ENCODE measurements at regions not wholly inside any gene's neighbourhood (a gene's known extent, or its start where the extent isn't known, plus 50 kb on each side); places are given as distances from the start of the nearest gene placed in this dataset.

DNA sequence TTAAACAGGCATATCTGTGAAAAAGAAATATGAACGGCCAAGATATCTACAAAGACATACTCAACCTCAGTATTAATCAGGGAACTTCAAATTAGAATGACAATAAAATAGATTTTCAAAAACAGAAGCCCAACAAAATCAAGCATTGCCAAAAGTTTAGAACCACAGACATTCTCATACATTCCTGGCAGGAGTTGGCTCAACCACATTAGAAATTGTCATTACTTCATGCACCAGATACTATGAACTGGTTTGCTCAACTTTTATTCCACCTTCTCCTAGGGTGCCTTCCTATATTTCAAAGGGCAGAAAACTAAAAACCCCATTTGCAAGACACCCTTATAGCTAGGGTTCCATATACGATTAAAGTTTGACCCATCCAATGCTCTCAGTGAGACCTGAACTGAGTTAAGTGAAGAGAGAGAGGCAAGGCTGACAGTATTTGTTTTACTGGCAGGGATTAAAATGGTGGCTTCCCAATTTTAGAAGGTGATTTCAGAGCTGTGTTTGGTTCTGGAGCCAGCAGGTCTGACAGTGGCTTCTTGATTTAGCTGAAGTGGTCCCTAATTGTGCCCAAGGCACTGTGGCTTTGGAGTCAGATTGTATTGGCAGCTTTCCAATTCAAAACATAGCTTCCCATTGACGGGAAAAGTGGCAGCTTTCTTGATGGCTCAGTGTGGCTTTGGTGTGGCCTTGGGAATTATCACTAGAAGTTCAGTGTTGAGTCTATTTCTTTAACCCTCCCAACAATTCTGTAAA is 77.1 kb upstream of the CDYL start:
- Histone ChIP-seq H3K36me3 (ENCODE audit: control insufficient read depth, low read depth, low read length) (no peaks in the 10 kb centered on the region), H3K9me3 (ENCODE audit: control insufficient read depth, low read depth, low read length) (no peaks in the 10 kb centered on the region), H3K4me1 (ENCODE audit: control insufficient read depth, low read depth, low read length) (no peaks in the 10 kb centered on the region), H3K4me3 (ENCODE audit: low read length) (no peak overlapping the region), H3K27me3 (ENCODE audit: control insufficient read depth, insufficient read depth, low read length) (no peaks in the 10 kb centered on the region), H3K9ac (ENCODE audit: low read length) (no peak overlapping the region), H3K27ac (ENCODE audit: low read length) (no peak overlapping the region)

DNA sequence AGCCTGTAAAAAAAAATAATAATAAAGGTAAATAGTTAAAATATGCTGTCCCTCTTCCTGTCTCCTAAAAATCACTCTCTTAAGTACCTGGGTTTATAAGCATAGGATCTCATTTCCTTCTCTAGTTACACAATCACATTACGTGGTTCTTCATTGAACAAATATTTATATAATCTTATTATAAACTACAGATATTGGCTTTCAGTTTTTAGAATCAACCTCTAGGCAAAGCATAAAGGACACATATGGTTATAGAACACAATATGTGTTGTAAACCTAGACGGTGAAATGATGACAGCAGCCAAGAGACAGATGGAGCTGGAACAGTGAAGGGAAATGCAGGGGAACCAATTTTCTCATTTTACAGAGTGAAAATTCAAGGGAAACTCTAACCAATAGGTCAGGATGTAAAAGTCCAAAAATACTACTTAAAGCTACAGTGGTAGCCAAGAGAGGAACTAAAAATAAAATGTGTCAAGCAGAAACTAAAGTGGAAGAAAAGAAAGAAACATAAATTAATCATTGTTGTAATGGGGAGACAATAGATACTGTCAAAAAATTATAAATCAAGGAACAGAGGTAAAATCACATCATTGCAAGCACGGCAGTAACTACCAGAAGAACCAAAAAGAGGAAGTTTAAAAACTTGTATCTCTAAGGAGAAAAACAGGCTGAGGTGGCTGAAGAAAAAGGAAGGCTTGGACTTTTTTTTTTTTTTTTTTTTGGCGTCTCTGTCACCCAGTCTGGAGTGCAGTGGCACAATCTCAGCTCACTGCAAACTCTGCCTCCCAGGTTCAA is 82.8 kb upstream of the CDYL start:
- H3K36me3 ChIP-seq (ENCODE audit: control insufficient read depth, low read depth, low read length), result no peaks in the 10 kb centered on the region
- H3K4me3 ChIP-seq (ENCODE audit: low read length), result no peak overlapping the region
- no peaks in the 10 kb centered on the region for H3K27me3 ChIP-seq (ENCODE audit: control insufficient read depth, insufficient read depth, low read length)
- no peak overlapping the region for H3K27ac ChIP-seq (ENCODE audit: low read length)
- no peaks in the 10 kb centered on the region for H3K4me1 ChIP-seq (ENCODE audit: control insufficient read depth, low read depth, low read length)
- H3K9ac ChIP-seq (ENCODE audit: low read length), result no peak overlapping the region
- H3K9me3 ChIP-seq (ENCODE audit: control insufficient read depth, low read depth, low read length), result no peaks in the 10 kb centered on the region

DNA sequence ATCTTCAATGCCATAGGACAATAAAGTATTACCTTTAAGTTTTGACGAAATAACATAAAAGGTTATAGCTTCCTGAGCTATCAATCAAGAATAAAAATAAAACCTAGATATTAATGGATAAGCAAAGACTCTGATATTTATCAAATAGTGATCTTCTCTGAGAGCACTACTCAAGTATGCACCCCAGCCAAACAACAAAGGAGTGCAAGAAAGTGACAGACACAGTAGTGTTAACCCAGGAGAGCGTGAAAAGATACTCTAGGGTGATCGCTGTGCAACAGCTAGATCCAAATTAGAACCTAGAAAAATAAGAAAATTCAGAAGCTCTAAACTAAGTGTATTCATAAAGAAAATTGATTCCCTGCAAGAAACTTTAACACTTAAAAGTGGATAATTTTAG is 83.5 kb upstream of the CDYL start:
- Histone ChIP-seq H3K4me1 (ENCODE audit: control insufficient read depth, low read depth, low read length) (no peaks in the 10 kb centered on the region), H3K27me3 (ENCODE audit: control insufficient read depth, insufficient read depth, low read length) (no peaks in the 10 kb centered on the region), H3K9ac (ENCODE audit: low read length) (no peak overlapping the region), H3K27ac (ENCODE audit: low read length) (no peak overlapping the region), H3K36me3 (ENCODE audit: control insufficient read depth, low read depth, low read length) (no peaks in the 10 kb centered on the region), H3K4me3 (ENCODE audit: low read length) (no peak overlapping the region), H3K9me3 (ENCODE audit: control insufficient read depth, low read depth, low read length) (no peaks in the 10 kb centered on the region)

DNA sequence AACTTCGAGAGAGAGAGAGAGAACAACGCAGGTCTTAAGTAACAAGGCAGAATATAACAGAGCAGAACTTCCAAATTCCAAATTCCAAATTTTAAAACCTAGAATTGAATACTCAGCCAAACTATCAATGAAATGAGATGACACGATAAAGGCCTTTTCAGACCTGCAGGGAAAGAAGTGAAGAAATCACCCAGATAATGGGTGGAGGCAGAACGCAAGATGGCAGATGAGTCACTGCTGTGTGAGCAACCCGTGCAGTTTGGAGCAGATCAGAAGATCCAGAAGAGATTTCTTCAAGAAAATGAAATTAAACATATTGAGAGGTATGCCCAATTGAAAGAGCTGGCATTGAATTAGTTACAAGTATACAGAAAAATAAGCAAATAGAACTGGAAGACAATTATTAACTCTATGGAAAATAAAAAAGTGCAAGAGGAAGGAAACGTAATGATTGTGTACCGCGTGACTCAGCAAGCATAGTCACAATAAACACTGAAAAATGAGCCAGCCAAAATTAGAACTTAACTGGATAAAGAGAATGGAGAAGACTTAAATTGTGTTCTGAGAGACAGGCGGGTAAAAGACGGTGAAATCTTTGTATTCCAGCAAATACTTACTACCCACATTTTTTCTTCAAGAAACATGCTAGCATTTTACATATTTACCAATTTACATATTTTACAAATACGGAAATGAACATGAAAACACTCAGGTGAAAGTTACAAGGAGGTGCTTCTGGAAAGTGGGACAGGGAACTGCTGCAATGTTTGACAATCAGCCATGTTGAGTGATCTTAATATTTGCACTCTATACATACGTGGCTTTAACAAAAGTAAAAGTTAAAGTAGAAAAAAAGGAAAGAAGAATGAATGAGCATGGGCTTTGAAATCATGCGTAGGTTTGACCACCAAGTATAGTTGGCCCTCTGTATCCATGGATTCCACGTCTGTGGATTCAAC is 87.9 kb upstream of the CDYL start:
- no peaks in the 10 kb centered on the region for H3K9me3 ChIP-seq (ENCODE audit: control insufficient read depth, low read depth, low read length)
- no peaks in the 10 kb centered on the region for H3K4me1 ChIP-seq (ENCODE audit: control insufficient read depth, low read depth, low read length)
- no peaks in the 10 kb centered on the region for H3K36me3 ChIP-seq (ENCODE audit: control insufficient read depth, low read depth, low read length)
- no peak overlapping the region for H3K4me3 ChIP-seq (ENCODE audit: low read length)
- no peaks in the 10 kb centered on the region for H3K27me3 ChIP-seq (ENCODE audit: control insufficient read depth, insufficient read depth, low read length)
- H3K27ac ChIP-seq (ENCODE audit: low read length), result no peak overlapping the region
- no peak overlapping the region for H3K9ac ChIP-seq (ENCODE audit: low read length)

DNA sequence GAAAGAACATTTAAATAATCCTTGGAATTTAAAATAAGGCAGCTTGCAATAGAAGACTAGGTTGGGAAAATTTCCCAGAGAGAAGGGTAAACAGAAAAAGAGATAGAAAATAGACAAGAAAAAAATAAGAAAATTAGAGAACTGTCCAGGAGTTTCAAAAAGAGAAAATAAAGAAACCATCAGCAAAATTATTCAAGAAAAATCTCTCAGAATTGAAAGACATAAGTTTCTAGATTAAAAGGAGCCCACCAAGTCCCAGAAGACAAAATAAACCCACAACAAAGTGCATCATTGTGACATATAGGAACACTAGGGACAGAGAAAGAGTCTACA is 88.6 kb upstream of the CDYL start:
- no peaks in the 10 kb centered on the region for H3K36me3 ChIP-seq (ENCODE audit: control insufficient read depth, low read depth, low read length)
- H3K9me3 ChIP-seq (ENCODE audit: control insufficient read depth, low read depth, low read length), result no peaks in the 10 kb centered on the region
- no peak overlapping the region for H3K27ac ChIP-seq (ENCODE audit: low read length)
- H3K9ac ChIP-seq (ENCODE audit: low read length), result no peak overlapping the region
- H3K4me1 ChIP-seq (ENCODE audit: control insufficient read depth, low read depth, low read length), result no peaks in the 10 kb centered on the region
- H3K4me3 ChIP-seq (ENCODE audit: low read length), result no peak overlapping the region
- H3K27me3 ChIP-seq (ENCODE audit: control insufficient read depth, insufficient read depth, low read length), result no peaks in the 10 kb centered on the region

DNA sequence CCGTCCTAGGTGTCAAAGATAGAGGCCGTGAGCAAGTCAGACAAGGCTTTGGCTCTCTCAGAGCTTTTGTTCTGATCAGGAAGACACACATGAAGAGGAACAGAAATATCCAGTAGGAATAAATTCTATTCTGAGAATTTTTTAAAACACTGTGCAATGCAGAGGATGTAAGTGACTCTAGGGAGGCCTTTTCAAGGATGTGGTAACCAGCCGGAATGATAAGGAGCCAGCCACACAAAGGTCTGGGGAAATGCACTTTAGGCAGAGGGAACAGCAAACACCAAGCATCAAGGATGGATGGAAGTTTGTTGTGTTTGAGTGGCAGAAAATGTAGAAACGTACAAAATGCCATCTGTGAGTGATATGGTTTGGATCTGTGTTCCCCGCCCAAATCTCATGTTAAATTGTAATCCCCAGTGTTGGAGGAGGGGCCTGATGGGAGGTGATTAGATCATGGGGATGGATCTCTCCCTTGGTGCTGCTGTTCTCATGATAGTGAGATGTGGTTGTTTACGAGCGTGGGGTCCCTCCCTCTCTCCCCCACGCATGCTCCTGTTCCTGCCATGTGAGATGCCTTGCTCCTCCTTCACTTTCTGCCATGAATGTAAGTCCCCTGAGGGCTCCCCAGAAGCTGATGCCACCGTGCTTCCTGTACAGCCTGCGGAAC is 93.6 kb upstream of the CDYL start:
- no peaks in the 10 kb centered on the region for H3K27me3 ChIP-seq (ENCODE audit: control insufficient read depth, insufficient read depth, low read length)
- H3K36me3 ChIP-seq (ENCODE audit: control insufficient read depth, low read depth, low read length), result no peaks in the 10 kb centered on the region
- H3K27ac ChIP-seq (ENCODE audit: low read length), result no peak overlapping the region
- H3K4me1 ChIP-seq (ENCODE audit: control insufficient read depth, low read depth, low read length), result peaks cover under 1% of the 10 kb centered on the region
- no peaks in the 10 kb centered on the region for H3K9me3 ChIP-seq (ENCODE audit: control insufficient read depth, low read depth, low read length)
- no peak overlapping the region for H3K9ac ChIP-seq (ENCODE audit: low read length)
- H3K4me3 ChIP-seq (ENCODE audit: low read length), result no peak overlapping the region

DNA sequence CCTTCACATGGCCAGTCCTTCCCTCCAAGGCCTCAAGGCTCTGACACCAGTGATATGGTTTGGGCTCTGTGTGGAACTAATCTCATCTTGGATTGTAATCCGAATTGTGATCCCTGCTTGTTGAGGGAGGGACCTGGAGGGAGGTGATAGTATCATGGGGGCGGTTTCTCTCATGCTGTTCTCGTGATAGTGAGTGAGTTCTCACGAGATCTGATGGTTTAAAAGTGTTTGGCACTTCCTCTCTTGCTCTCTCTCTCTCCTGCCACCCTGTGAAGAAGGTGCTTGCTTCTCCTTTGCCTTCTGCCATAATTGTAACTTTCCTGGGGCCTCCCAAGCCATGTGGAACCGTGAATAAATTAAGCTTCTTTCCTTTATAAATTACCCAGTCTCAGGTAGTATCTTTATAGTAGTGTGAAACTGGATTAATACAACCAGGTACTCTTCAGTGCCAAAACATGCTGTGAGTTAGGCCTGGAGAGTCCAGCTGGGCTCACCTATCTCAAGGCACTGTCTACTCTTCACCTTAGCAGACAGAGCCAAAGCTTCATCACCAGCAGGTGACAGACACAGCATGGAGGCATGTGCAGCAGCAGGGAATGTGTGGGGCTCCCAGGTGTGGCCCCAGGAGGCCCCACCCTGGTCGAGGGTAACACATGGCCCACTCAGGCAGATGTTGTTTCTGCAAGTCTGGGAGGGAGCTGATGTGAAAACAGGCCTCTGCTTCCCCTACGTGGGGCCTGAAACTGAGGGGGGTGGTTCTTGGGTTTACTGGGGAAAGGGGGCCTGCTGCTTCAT is 97.5 kb upstream of the CDYL start:
- Histone ChIP-seq H3K9ac (ENCODE audit: low read length) (no peak overlapping the region), H3K27ac (ENCODE audit: low read length) (no peak overlapping the region), H3K4me1 (ENCODE audit: control insufficient read depth, low read depth, low read length) (peaks cover 4% of the 10 kb centered on the region), H3K27me3 (ENCODE audit: control insufficient read depth, insufficient read depth, low read length) (no peaks in the 10 kb centered on the region), H3K4me3 (ENCODE audit: low read length) (no peak overlapping the region), H3K36me3 (ENCODE audit: control insufficient read depth, low read depth, low read length) (no peaks in the 10 kb centered on the region), H3K9me3 (ENCODE audit: control insufficient read depth, low read depth, low read length) (no peaks in the 10 kb centered on the region)

DNA sequence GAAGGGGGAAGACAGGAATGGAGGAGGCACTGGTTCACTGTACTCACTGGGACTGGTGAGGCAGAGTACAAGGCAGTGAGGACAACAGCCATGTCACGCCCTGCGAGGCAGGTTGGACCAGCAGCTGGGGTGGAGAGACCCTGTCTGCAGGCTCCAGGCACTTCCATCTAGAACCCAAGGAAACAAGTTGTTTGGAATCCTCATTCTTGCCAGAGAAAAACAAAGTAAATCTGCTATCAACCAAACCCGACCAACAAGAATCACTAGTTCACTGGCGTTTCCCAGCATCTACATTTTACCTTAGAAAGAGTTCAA is 98.5 kb upstream of the CDYL start:
- peaks cover 4% of the 10 kb centered on the region for H3K4me1 ChIP-seq (ENCODE audit: control insufficient read depth, low read depth, low read length)
- no peaks in the 10 kb centered on the region for H3K27me3 ChIP-seq (ENCODE audit: control insufficient read depth, insufficient read depth, low read length)
- H3K27ac ChIP-seq (ENCODE audit: low read length), result no peak overlapping the region
- H3K9me3 ChIP-seq (ENCODE audit: control insufficient read depth, low read depth, low read length), result no peaks in the 10 kb centered on the region
- H3K36me3 ChIP-seq (ENCODE audit: control insufficient read depth, low read depth, low read length), result no peaks in the 10 kb centered on the region
- no peak overlapping the region for H3K9ac ChIP-seq (ENCODE audit: low read length)
- no peak overlapping the region for H3K4me3 ChIP-seq (ENCODE audit: low read length)

DNA sequence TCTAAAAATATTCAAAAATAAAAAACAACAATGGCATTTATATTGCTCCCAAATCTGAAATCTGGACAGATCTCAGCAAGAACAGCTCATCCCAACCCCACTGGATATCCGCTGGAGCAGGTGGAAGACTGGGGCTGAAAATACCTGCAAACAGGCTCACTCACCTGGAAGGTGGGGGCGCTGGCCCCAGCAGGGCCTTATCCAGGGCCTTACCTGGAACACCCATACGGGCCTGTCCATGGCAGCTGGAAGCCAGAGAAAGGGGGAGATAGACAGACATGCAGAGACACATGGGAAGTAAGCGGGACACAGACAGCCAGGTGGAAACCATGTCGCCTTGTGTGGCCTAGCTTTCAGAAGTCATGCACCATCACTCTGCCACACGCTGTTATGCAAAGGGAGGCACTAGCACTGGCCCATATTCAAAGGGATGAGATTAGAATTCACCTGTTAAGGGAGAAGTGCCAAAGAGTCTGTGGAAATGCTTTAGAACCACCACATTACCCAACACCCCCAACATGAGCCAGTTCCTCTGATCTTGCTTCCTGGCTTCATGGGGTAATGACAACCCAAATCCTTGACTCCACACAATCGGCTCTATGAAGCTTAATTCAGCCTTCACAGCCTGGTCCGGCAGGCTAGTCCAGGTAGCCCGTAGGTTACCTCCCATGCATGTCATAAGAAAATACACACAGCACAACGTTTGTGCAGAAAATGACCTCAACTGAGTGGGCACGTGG is 99.0 kb upstream of the CDYL start:
- H3K27ac ChIP-seq (ENCODE audit: low read length), result no peak overlapping the region
- no peaks in the 10 kb centered on the region for H3K36me3 ChIP-seq (ENCODE audit: control insufficient read depth, low read depth, low read length)
- no peak overlapping the region for H3K4me3 ChIP-seq (ENCODE audit: low read length)
- peaks cover 4% of the 10 kb centered on the region for H3K4me1 ChIP-seq (ENCODE audit: control insufficient read depth, low read depth, low read length)
- H3K9me3 ChIP-seq (ENCODE audit: control insufficient read depth, low read depth, low read length), result no peaks in the 10 kb centered on the region
- H3K27me3 ChIP-seq (ENCODE audit: control insufficient read depth, insufficient read depth, low read length), result no peaks in the 10 kb centered on the region
- H3K9ac ChIP-seq (ENCODE audit: low read length), result no peak overlapping the region

DNA sequence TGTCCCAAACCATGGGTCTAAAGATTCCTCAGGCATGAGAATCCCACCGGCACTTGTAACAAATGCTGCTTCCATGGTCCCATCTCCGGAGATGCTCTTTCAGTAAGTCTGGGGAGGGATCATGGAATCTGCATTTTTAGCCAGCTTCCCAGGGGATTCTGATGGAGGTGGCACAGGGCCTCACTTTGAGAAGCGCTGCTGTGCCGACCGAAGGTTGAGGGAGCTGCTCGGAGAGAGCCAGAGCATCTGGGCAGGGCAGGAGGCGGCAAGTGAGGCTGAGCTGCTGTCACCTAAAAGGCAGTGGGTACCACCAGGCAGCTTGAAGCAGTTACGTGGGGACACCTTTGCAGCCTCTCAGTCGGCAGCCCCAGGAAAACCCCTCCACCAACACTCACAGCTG is 100.2 kb upstream of the CDYL start:
- no peak overlapping the region for H3K4me3 ChIP-seq (ENCODE audit: low read length)
- no peak overlapping the region for H3K9ac ChIP-seq (ENCODE audit: low read length)
- H3K36me3 ChIP-seq (ENCODE audit: control insufficient read depth, low read depth, low read length), result no peaks in the 10 kb centered on the region
- H3K9me3 ChIP-seq (ENCODE audit: control insufficient read depth, low read depth, low read length), result no peaks in the 10 kb centered on the region
- no peak overlapping the region for H3K27ac ChIP-seq (ENCODE audit: low read length)
- H3K4me1 ChIP-seq (ENCODE audit: control insufficient read depth, low read depth, low read length), result peaks cover 4% of the 10 kb centered on the region
- no peaks in the 10 kb centered on the region for H3K27me3 ChIP-seq (ENCODE audit: control insufficient read depth, insufficient read depth, low read length)
